HCT116 (cell line): ENCODE measurements at regions not wholly inside any gene's neighbourhood (a gene's known extent, or its start where the extent isn't known, plus 50 kb on each side); places are given as distances from the start of the nearest gene placed in this dataset.

Experiments used
- ATAC-seq: fragments of 200-7000 bp; cut with Tn5 transposase; 2 replicates; pipeline ENCODE4 v1.9.1; 2020; ENCODE audit warnings: mild to moderate bottlenecking, moderate library complexity
- BruUV-seq: library from RNA; stranded (reverse); fragments of 400-500 nt; replicated peaks from 2 replicates; lab custom pipeline; 2021; lab: Mats Ljungman, UMichigan
- CTCF ChIA-PET: fragments of 300-600 bp; sonication (Branson Sonifier 250); formaldehyde crosslinking; loops from one replicate; lab custom pipeline; 2021; ENCODE audit warnings: antibody characterized with exemption; lab: Charles Lee
- POLR2A ChIA-PET: fragments of 300-600, 350-600 bp; sonication (Branson Sonifier 250); formaldehyde crosslinking; loops from one replicate; lab custom pipeline; 2021; ENCODE audit warnings: antibody characterized with exemption; lab: Charles Lee
- RAD21 ChIA-PET, 2 experiments: fragments of 300-600 bp; sonication (Branson Sonifier 250); formaldehyde crosslinking; loops; one replicate each; lab custom pipeline; 2023; ENCODE audit warnings: low total read pairs in 2 of 2; ENCODE audit not compliant: uncharacterized antibody in 2 of 2, unreplicated experiment in 2 of 2, low non-redundant PET in 1 of 2; lab: Charles Lee
- DNase-seq: peaks from one replicate; pipeline ENCODE4 v3.0.0-alpha.2; 2010; ENCODE audit warnings: low read depth, low spot score
- H2AFZ ChIP-seq: fragments of 200-600 bp; shearing (Covaris generic), sonication (generic); 2 replicates; pipeline ENCODE4 v1.6.1; 2017; ENCODE audit warnings: low read depth, mixed run types, mixed read lengths, antibody characterized with exemption, low read length; ENCODE audit not compliant: poor library complexity, severe bottlenecking
- H3K27ac ChIP-seq: 2 replicates; pipeline ENCODE4 v1.5.1; 2012; ENCODE audit warnings: low read depth, low read length
- H3K27me3 ChIP-seq: fragments of 200-600 bp; sonication (generic); 2 replicates; pipeline ENCODE4 v1.6.1; 2016; ENCODE audit warnings: mixed run types, low read length, mixed read lengths; ENCODE audit not compliant: insufficient read depth
- H3K36me3 ChIP-seq, 2 experiments: fragments of 200-500 bp in 1 of 2; fragments of 200-600 bp in 1 of 2; sonication (Bioruptor generic) in 1 of 2; sonication (generic) in 1 of 2; 2 replicates each; pipeline versions ENCODE4 v1.5.1 to v1.6.1; 2014 to 2016; ENCODE audit warnings: low read length in 2 of 2, inconsistent platforms in 1 of 2, mixed read lengths in 1 of 2, mixed run types in 1 of 2; ENCODE audit not compliant: insufficient read depth in 2 of 2, control insufficient read depth in 1 of 2
- H3K4me1 ChIP-seq, 2 experiments: fragments of 200-600 bp in 1 of 2; sonication (generic) in 1 of 2; 2 replicates each; pipeline versions ENCODE4 v1.5.1 to v1.6.1; 2012 to 2017; ENCODE audit warnings: low read length in 2 of 2, inconsistent platforms in 1 of 2, mild to moderate bottlenecking in 1 of 2, mixed read lengths in 1 of 2, mixed run types in 1 of 2, moderate library complexity in 1 of 2; ENCODE audit not compliant: insufficient read depth in 2 of 2, control insufficient read depth in 1 of 2
- H3K4me2 ChIP-seq: fragments of 200-600 bp; sonication (generic); 2 replicates; pipeline ENCODE4 v1.6.1; 2017; ENCODE audit warnings: mixed run types, low read length, mixed read lengths
- H3K4me3 ChIP-seq, 2 experiments: fragments of 200-600 bp in 1 of 2; sonication (generic) in 1 of 2; replicated peaks in 1 of 2; 2 replicates each; pipeline ENCODE4 v1.5.1; 2011 to 2016; ENCODE audit warnings: low read length in 2 of 2, control low read depth in 1 of 2, low read depth in 1 of 2, mild to moderate bottlenecking in 1 of 2, mixed read lengths in 1 of 2, mixed run types in 1 of 2
- H3K79me2 ChIP-seq: fragments of 200-600 bp; sonication (generic); 2 replicates; pipeline ENCODE4 v1.6.1; 2017; ENCODE audit warnings: mild to moderate bottlenecking, mixed run types, low read length, moderate library complexity, mixed read lengths; ENCODE audit not compliant: insufficient read depth
- H3K9ac ChIP-seq: fragments of 200-600 bp; sonication (generic); 2 replicates; pipeline ENCODE4 v1.6.1; 2016; ENCODE audit warnings: low read length, mixed read lengths
- H3K9me2 ChIP-seq: fragments of 200-600 bp; sonication (generic), shearing (Covaris generic); 2 replicates; pipeline ENCODE4 v1.6.1; 2017; ENCODE audit warnings: mixed run types, mild to moderate bottlenecking, moderate library complexity; ENCODE audit not compliant: insufficient read depth
- H3K9me3 ChIP-seq, 2 experiments: fragments of 200-500 bp in 1 of 2; fragments of 200-600 bp in 1 of 2; sonication (Bioruptor generic) in 1 of 2; sonication (generic) in 1 of 2; 2 replicates each; pipeline ENCODE4 v1.6.1; 2014 to 2017; ENCODE audit warnings: low read length in 2 of 2, mixed read lengths in 2 of 2, inconsistent platforms in 1 of 2, low read depth in 1 of 2, mild to moderate bottlenecking in 1 of 2, mixed run types in 1 of 2, moderate library complexity in 1 of 2; ENCODE audit not compliant: control insufficient read depth in 1 of 2, insufficient read depth in 1 of 2
- H4K20me1 ChIP-seq: fragments of 200-600 bp; sonication (generic), shearing (Covaris generic); 2 replicates; pipeline ENCODE4 v1.6.1; 2017; ENCODE audit warnings: mixed run types, mild to moderate bottlenecking, moderate library complexity; ENCODE audit not compliant: insufficient read depth
- CBX3 ChIP-seq: IDR thresholded peaks from 2 replicates; pipeline ENCODE4 v1.6.1; 2012; ENCODE audit warnings: low read depth
- EZH2 ChIP-seq: fragments of 200-600 bp; sonication (generic); IDR thresholded peaks from 2 replicates; pipeline ENCODE4 v1.6.1; 2017; ENCODE audit warnings: antibody characterized with exemption, mixed run types
- FOSL1 ChIP-seq: IDR thresholded peaks from 2 replicates; pipeline ENCODE4 v1.6.1; 2012; ENCODE audit warnings: low read depth
- JUND ChIP-seq: IDR thresholded peaks from 2 replicates; pipeline ENCODE4 v1.6.1; 2012
- POLR2A ChIP-seq: IDR thresholded peaks from 2 replicates; pipeline ENCODE4 v1.7.0; 2011; ENCODE audit warnings: borderline replicate concordance; ENCODE audit not compliant: insufficient read depth, insufficient read length; ENCODE audit errors: extremely low read depth
- RAD21 ChIP-seq: IDR thresholded peaks from 2 replicates; pipeline ENCODE4 v1.6.1; 2012; ENCODE audit warnings: low read depth, mild to moderate bottlenecking
- SP1 ChIP-seq: IDR thresholded peaks from 2 replicates; pipeline ENCODE4 v1.6.1; 2012; ENCODE audit warnings: low read depth
- SRF ChIP-seq: IDR thresholded peaks from 2 replicates; pipeline ENCODE4 v1.6.1; 2012; ENCODE audit warnings: low read depth
- TCF7L2 ChIP-seq: IDR thresholded peaks from 2 replicates; pipeline ENCODE4 v1.7.0; 2011; ENCODE audit warnings: borderline replicate concordance, inconsistent platforms; ENCODE audit not compliant: insufficient read depth, insufficient read length; ENCODE audit errors: extremely low read depth
- ZNF274 ChIP-seq: fragments of 200-500 bp; sonication (Bioruptor generic); IDR thresholded peaks from 2 replicates; pipeline ENCODE4 v1.6.1; 2014; ENCODE audit warnings: mild to moderate bottlenecking, low read depth, low read length, inconsistent platforms
- intact Hi-C: fragments of 100-400 bp; cut with micrococcal nuclease; formaldehyde crosslinking; loops from 2 replicates; pipeline ENCODE4 v1.10.0; 2022
- TF ChIP-seq, protein P1 (sequence below): IDR thresholded peaks from 2 replicates; pipeline ENCODE4 v1.6.1; 2011; ENCODE audit warnings: mild to moderate bottlenecking, low read length, moderate library complexity; ENCODE audit not compliant: insufficient replicate concordance; ENCODE audit errors: extremely low read depth
- TF ChIP-seq, protein P2 (sequence below): IDR thresholded peaks from 2 replicates; pipeline ENCODE4 v1.6.1; 2012; ENCODE audit warnings: low read depth
- TF ChIP-seq, protein P3 (sequence below): IDR thresholded peaks from 2 replicates; pipeline ENCODE4 v1.6.1; 2012
- TF ChIP-seq, protein P4 (sequence below): IDR thresholded peaks from 2 replicates; pipeline ENCODE4 v1.6.1; 2012
- TF ChIP-seq, protein P5 (sequence below), 3 experiments: fragments of 200-600 bp in 1 of 3; sonication (generic) in 1 of 3; IDR thresholded peaks in 2 of 3; conservative IDR thresholded peaks in 1 of 3; 2 replicates each; pipeline ENCODE4 v1.5.1; 2012 to 2017; ENCODE audit warnings: low read depth in 2 of 3, low read length in 2 of 3, antibody characterized with exemption in 1 of 3, borderline replicate concordance in 1 of 3, control low read depth in 1 of 3, mild to moderate bottlenecking in 1 of 3, mixed read lengths in 1 of 3, mixed run types in 1 of 3, moderate library complexity in 1 of 3; ENCODE audit not compliant: insufficient read depth in 1 of 3

DNA sequence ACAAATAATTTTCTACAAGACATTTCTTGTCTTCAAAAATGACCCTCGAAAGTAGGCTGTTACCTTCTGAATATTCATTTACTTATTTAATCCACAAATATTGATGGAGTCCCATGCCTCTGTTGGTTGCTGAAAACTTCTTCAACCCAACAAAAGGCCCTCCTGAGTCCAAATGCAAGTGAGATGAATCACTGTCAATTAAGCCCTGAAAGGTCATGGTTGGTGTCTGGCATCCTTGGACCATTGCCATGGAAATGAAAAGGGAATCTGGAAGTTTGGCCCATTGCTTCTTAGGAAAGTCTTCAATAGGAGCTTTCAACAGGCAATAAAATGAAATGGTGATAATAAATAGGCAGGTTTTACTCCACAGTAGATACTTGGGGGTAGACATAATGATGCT is 364.7 kb upstream of the DYNLRB2 start (continued):
- TF ChIP-seq TCF7L2 (no peak), SRF (no peak), POLR2A (no peak), EZH2 (no peak), SP1 (no peak), CBX3 (no peak), RAD21 (no peak)
- TF ChIP-seq, protein P1, sequence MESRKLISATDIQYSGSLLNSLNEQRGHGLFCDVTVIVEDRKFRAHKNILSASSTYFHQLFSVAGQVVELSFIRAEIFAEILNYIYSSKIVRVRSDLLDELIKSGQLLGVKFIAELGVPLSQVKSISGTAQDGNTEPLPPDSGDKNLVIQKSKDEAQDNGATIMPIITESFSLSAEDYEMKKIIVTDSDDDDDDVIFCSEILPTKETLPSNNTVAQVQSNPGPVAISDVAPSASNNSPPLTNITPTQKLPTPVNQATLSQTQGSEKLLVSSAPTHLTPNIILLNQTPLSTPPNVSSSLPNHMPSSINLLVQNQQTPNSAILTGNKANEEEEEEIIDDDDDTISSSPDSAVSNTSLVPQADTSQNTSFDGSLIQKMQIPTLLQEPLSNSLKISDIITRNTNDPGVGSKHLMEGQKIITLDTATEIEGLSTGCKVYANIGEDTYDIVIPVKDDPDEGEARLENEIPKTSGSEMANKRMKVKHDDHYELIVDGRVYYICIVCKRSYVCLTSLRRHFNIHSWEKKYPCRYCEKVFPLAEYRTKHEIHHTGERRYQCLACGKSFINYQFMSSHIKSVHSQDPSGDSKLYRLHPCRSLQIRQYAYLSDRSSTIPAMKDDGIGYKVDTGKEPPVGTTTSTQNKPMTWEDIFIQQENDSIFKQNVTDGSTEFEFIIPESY, result no peak

GRCh38 chr16:80175011-80175410 is 365.8 kb upstream of the DYNLRB2 start:
- DNase-seq (no peak), ATAC-seq (no peak)
- Histone ChIP-seq H3K4me2 (no peak overlapping the region), H2AFZ (no peak overlapping the region), H3K9ac (no peak overlapping the region), H3K9me3 (peaks cover 45 to 62% of the 10 kb centered on the region in 2 experiments; a peak in 3 of 4 replicates), H3K4me1 (no peaks in the 10 kb centered on the region), H3K36me3 (no peaks in the 10 kb centered on the region), H3K9me2 (no peaks in the 10 kb centered on the region), H3K27ac (no peak overlapping the region), H4K20me1 (no peaks in the 10 kb centered on the region), H3K27me3 (no peaks in the 10 kb centered on the region), H3K4me3 (no peak overlapping the region), H3K79me2 (no peaks in the 10 kb centered on the region)
- no TSS peak for BruUV-seq
- POLR2A ChIA-PET, result no interaction called here
- TF ChIP-seq JUND (no peak), EZH2 (no peak), TCF7L2 (no peak), SRF (no peak), POLR2A (no peak), ZNF274 (no peak), FOSL1 (no peak)
- TF ChIP-seq, protein P2, sequence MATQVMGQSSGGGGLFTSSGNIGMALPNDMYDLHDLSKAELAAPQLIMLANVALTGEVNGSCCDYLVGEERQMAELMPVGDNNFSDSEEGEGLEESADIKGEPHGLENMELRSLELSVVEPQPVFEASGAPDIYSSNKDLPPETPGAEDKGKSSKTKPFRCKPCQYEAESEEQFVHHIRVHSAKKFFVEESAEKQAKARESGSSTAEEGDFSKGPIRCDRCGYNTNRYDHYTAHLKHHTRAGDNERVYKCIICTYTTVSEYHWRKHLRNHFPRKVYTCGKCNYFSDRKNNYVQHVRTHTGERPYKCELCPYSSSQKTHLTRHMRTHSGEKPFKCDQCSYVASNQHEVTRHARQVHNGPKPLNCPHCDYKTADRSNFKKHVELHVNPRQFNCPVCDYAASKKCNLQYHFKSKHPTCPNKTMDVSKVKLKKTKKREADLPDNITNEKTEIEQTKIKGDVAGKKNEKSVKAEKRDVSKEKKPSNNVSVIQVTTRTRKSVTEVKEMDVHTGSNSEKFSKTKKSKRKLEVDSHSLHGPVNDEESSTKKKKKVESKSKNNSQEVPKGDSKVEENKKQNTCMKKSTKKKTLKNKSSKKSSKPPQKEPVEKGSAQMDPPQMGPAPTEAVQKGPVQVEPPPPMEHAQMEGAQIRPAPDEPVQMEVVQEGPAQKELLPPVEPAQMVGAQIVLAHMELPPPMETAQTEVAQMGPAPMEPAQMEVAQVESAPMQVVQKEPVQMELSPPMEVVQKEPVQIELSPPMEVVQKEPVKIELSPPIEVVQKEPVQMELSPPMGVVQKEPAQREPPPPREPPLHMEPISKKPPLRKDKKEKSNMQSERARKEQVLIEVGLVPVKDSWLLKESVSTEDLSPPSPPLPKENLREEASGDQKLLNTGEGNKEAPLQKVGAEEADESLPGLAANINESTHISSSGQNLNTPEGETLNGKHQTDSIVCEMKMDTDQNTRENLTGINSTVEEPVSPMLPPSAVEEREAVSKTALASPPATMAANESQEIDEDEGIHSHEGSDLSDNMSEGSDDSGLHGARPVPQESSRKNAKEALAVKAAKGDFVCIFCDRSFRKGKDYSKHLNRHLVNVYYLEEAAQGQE, result no peak
- TF ChIP-seq, protein P3, sequence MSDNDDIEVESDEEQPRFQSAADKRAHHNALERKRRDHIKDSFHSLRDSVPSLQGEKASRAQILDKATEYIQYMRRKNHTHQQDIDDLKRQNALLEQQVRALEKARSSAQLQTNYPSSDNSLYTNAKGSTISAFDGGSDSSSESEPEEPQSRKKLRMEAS, result no peak
- TF ChIP-seq, protein P4, sequence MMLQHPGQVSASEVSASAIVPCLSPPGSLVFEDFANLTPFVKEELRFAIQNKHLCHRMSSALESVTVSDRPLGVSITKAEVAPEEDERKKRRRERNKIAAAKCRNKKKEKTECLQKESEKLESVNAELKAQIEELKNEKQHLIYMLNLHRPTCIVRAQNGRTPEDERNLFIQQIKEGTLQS, result no peak
- TF ChIP-seq, protein P5, sequence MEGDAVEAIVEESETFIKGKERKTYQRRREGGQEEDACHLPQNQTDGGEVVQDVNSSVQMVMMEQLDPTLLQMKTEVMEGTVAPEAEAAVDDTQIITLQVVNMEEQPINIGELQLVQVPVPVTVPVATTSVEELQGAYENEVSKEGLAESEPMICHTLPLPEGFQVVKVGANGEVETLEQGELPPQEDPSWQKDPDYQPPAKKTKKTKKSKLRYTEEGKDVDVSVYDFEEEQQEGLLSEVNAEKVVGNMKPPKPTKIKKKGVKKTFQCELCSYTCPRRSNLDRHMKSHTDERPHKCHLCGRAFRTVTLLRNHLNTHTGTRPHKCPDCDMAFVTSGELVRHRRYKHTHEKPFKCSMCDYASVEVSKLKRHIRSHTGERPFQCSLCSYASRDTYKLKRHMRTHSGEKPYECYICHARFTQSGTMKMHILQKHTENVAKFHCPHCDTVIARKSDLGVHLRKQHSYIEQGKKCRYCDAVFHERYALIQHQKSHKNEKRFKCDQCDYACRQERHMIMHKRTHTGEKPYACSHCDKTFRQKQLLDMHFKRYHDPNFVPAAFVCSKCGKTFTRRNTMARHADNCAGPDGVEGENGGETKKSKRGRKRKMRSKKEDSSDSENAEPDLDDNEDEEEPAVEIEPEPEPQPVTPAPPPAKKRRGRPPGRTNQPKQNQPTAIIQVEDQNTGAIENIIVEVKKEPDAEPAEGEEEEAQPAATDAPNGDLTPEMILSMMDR (IDR thresholded peaks at IDR 0.05 in 2 of 3, conservative IDR thresholded peaks at IDR 0.05 in 1 of 3; ENCODE audit: borderline replicate concordance in 1 of 3, insufficient read depth in 1 of 3, low read depth in 2 of 3, low read length in 2 of 3), result no peak
- intact Hi-C loops, result no loop called here
- CTCF ChIA-PET, result no interaction called here
- RAD21 ChIA-PET, result no interaction called here
